ENCODE measurements at regions not wholly inside any gene's neighbourhood (a gene's known extent, or its start where the extent isn't known, plus 50 kb on each side); places are given as distances from the start of the nearest gene placed in this dataset.

DNA sequence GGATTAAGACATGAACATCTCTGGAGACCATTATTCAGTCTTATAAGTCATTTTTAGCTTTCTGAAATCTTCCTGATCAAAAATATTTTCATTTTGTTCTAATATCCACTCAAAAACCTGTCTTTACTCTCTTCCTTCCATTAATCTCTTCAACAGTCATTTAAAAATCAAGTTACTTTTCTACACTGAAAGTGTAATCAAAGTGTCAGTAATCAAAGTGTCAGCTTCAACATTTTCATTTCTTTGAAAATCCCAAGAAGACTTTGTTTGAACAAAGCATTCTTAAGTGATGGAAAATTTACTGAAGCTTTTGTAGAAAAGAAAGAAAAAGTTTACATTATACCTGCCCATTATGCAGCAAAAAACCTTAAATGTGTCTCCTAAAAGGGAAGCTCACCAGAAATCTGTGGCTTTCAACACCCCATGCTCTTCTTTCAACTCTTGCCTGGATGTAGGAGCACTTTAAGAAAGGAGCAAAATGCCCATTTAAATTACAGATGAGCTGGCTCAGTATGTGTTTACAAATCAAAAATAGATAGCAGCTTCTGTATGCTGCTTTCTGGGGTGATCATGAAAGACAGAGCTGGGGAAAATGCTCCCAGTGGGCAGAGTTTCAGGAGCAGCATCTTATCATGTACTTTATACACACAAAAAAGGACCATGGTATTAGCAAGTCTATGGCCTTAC is 260.8 kb upstream of the NCAM2 start:
- TF ChIP-seq, protein P1, sequence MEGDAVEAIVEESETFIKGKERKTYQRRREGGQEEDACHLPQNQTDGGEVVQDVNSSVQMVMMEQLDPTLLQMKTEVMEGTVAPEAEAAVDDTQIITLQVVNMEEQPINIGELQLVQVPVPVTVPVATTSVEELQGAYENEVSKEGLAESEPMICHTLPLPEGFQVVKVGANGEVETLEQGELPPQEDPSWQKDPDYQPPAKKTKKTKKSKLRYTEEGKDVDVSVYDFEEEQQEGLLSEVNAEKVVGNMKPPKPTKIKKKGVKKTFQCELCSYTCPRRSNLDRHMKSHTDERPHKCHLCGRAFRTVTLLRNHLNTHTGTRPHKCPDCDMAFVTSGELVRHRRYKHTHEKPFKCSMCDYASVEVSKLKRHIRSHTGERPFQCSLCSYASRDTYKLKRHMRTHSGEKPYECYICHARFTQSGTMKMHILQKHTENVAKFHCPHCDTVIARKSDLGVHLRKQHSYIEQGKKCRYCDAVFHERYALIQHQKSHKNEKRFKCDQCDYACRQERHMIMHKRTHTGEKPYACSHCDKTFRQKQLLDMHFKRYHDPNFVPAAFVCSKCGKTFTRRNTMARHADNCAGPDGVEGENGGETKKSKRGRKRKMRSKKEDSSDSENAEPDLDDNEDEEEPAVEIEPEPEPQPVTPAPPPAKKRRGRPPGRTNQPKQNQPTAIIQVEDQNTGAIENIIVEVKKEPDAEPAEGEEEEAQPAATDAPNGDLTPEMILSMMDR (IDR thresholded peaks at IDR 0.05): no peak
- TF ChIP-seq POLR2AphosphoS5 (IDR thresholded peaks at IDR 0.05): no peak
